ENCODE measurements at regions not wholly inside any gene's neighbourhood (a gene's known extent, or its start where the extent isn't known, plus 50 kb on each side); places are given as distances from the start of the nearest gene placed in this dataset.

DNA sequence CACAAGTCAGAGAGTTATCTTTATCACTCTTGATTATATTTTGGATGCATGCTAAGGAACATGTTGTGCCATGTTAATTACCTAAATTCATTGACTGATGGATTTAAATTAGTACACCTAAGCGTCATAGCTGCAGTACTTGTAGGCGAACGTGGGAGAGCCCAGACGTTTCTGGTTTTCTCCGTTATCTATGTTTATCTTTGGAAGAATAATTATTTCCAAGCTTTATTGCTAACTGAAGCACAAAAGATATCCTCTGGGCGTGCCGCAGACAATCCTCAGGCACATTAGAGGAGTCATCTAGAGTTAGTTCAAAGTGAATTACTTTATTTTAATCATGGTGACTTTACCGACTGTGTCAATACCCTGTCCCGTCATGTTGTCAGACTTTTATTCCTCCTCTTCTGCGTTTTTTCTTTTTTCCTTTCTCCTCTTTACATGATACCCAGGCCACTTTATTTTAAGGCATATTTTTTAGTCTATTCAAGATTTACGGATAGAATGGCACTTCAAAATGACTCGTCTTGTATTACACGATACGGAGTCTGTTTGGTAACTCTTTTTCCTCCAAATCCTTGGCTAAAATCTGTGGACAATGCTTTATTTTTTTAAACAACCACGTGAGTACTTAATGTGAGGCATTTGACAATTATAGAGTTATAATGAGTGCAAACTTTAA is 632.0 kb upstream of the TENM3 start:
- no peak for DNase-seq (ENCODE audit: extremely low spot score, unreplicated experiment)
- no peaks in the 10 kb centered on the region for H3K36me3 Mint-ChIP-seq (ENCODE audit: unreplicated experiment)
- no peaks in the 10 kb centered on the region for H3K27me3 Mint-ChIP-seq (ENCODE audit: unreplicated experiment)
- no peak for TF ChIP-seq CTCF (IDR thresholded peaks at IDR 0.05)
- H3K4me3 Mint-ChIP-seq (ENCODE audit: unreplicated experiment) = no peak overlapping the region
- H3K27ac Mint-ChIP-seq (ENCODE audit: unreplicated experiment) = no peak overlapping the region
- H3K9me3 Mint-ChIP-seq (ENCODE audit: unreplicated experiment) = no peaks in the 10 kb centered on the region
- peaks cover 17% of the 10 kb centered on the region for H3K4me1 Mint-ChIP-seq (ENCODE audit: unreplicated experiment)

DNA sequence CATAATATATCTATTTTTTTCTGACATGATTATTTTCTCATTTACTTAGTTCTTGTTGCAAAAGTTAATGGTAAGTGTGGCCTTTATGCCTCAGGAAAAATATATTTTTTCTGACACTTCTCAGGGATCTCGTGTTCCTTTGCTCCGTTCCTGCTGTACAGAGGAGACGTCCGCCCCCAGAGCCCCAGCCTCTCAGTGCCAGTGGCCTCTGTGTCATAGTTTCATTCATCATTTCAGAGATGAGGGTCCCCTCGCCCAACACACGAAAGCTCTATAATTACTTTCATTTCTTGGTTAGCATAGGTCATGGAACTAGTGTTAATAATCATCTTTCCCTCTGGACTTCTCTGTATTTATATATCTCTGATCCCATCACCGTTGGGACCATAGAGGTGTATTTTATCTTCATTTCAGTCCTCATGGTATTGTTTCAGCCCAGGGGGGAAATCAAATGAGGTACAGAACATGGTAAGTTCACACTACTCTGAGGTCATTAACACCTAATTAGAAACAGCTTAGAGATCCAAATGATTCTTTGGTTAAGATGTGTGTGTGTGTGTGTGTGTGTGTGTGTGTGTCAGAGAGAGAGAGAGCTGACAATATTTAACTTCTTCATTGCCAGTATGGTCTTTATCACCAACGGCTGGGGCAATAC is 631.1 kb upstream of the TENM3 start:
- Mint-ChIP-seq H3K27ac (ENCODE audit: unreplicated experiment) (no peak overlapping the region), H3K36me3 (ENCODE audit: unreplicated experiment) (no peaks in the 10 kb centered on the region), H3K27me3 (ENCODE audit: unreplicated experiment) (no peaks in the 10 kb centered on the region), H3K9me3 (ENCODE audit: unreplicated experiment) (no peaks in the 10 kb centered on the region), H3K4me3 (ENCODE audit: unreplicated experiment) (no peak overlapping the region), H3K4me1 (ENCODE audit: unreplicated experiment) (peaks cover 17% of the 10 kb centered on the region)
- DNase-seq (ENCODE audit: extremely low spot score, unreplicated experiment) = no peak
- TF ChIP-seq CTCF (IDR thresholded peaks at IDR 0.05) = no peak

DNA sequence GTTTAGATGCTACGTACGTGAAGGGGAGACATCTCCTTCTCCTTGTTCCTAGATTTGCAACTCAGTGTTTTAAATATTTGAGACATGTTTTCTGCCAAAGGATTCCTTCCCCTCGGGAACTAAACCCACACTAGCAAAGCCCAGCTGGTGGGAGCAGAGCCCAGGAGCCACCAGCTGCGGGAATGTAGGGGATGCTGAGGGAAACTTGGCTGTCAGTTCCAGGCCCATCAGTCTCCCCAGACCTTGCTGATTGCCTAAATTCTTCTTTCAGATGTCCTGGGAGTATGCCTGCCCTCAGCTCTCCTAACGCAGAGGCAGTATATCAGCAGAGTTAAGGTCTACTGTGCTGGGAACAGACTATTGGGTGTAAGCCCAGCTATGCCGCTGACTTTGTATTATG is 630.0 kb upstream of the TENM3 start:
- Mint-ChIP-seq H3K36me3 (ENCODE audit: unreplicated experiment) (no peaks in the 10 kb centered on the region), H3K9me3 (ENCODE audit: unreplicated experiment) (no peaks in the 10 kb centered on the region)

GRCh38 chr4:181618038-181618618 is 625.1 kb upstream of the TENM3 start:
- no peaks in the 10 kb centered on the region for H3K27me3 Mint-ChIP-seq (ENCODE audit: unreplicated experiment)
- no peak for TF ChIP-seq CTCF (IDR thresholded peaks at IDR 0.05)
- no peak overlapping the region for H3K27ac Mint-ChIP-seq (ENCODE audit: unreplicated experiment)
- no peaks in the 10 kb centered on the region for H3K36me3 Mint-ChIP-seq (ENCODE audit: unreplicated experiment)
- no peaks in the 10 kb centered on the region for H3K9me3 Mint-ChIP-seq (ENCODE audit: unreplicated experiment)
- peaks cover 2% of the 10 kb centered on the region for H3K4me1 Mint-ChIP-seq (ENCODE audit: unreplicated experiment)
- H3K4me3 Mint-ChIP-seq (ENCODE audit: unreplicated experiment) = no peak overlapping the region
- DNase-seq (ENCODE audit: extremely low spot score, unreplicated experiment) = no peak

More for the DNA sequence above, 630.0 kb upstream of the TENM3 start:
- H3K4me1 Mint-ChIP-seq (ENCODE audit: unreplicated experiment) = peaks cover 16% of the 10 kb centered on the region
- no peak for TF ChIP-seq CTCF (IDR thresholded peaks at IDR 0.05)
- H3K27me3 Mint-ChIP-seq (ENCODE audit: unreplicated experiment) = no peaks in the 10 kb centered on the region
- no peak for DNase-seq (ENCODE audit: extremely low spot score, unreplicated experiment)
- H3K4me3 Mint-ChIP-seq (ENCODE audit: unreplicated experiment) = no peak overlapping the region
- no peak overlapping the region for H3K27ac Mint-ChIP-seq (ENCODE audit: unreplicated experiment)

- Mint-ChIP-seq H3K4me3 (ENCODE audit: unreplicated experiment) (no peak overlapping the region), H3K27ac (ENCODE audit: unreplicated experiment) (no peak overlapping the region), H3K9me3 (ENCODE audit: unreplicated experiment) (no peaks in the 10 kb centered on the region), H3K4me1 (ENCODE audit: unreplicated experiment) (no peaks in the 10 kb centered on the region), H3K36me3 (ENCODE audit: unreplicated experiment) (no peaks in the 10 kb centered on the region), H3K27me3 (ENCODE audit: unreplicated experiment) (no peaks in the 10 kb centered on the region)
- no peak for TF ChIP-seq CTCF (IDR thresholded peaks at IDR 0.05)
- DNase-seq (ENCODE audit: extremely low spot score, unreplicated experiment) = no peak
Observed at GRCh38 chr4:181618896-181619295, 624.3 kb upstream of the TENM3 start.

Data from osteocyte (in vitro differentiated cells).